H1 (cell line): ENCODE measurements at regions not wholly inside any gene's neighbourhood (a gene's known extent, or its start where the extent isn't known, plus 50 kb on each side); places are given as distances from the start of the nearest gene placed in this dataset.

Experiments
- ASH2L ChIP-seq: fragments of 200-600, 300-600 bp; sonication (generic); IDR thresholded peaks from one replicate; pipeline ENCODE4 v1.7.1; 2017; ENCODE audit warnings: low read length
- CHD2 ChIP-seq: IDR thresholded peaks from 2 replicates; pipeline ENCODE4 v1.6.1; 2012; ENCODE audit warnings: low read length, improper control_type of control experiment
- CTCF ChIP-seq, 3 experiments: IDR thresholded peaks; 1 replicate in 2 of 3; 2 replicates in 1 of 3; pipeline versions ENCODE4 v1.5.1 to v1.6.1; 2011; ENCODE audit warnings: low read length in 3 of 3, mild to moderate bottlenecking in 3 of 3, inconsistent platforms in 2 of 3, low read depth in 1 of 3, moderate library complexity in 1 of 3; ENCODE audit not compliant: insufficient read depth in 1 of 3; ENCODE audit errors: control extremely low read depth in 1 of 3
- E2F6 ChIP-seq: IDR thresholded peaks from 2 replicates; pipeline ENCODE4 v1.6.1; 2012; ENCODE audit warnings: inconsistent platforms
- EP300 ChIP-seq, 2 experiments: IDR thresholded peaks; 1 replicate in 1 of 2; 2 replicates in 1 of 2; pipeline ENCODE4 v1.6.1; 2011 to 2012; ENCODE audit warnings: low read depth in 2 of 2, low read length in 2 of 2, mild to moderate bottlenecking in 2 of 2, borderline replicate concordance in 1 of 2, inconsistent platforms in 1 of 2, moderate library complexity in 1 of 2
- EZH2 ChIP-seq: fragments of 200-600 bp; sonication (generic); IDR thresholded peaks from 2 replicates; pipeline ENCODE4 v1.7.1; 2012; ENCODE audit warnings: low read depth, mild to moderate bottlenecking, moderate library complexity, low read length, inconsistent platforms; ENCODE audit not compliant: severe bottlenecking
- HDAC6 ChIP-seq: IDR thresholded peaks from one replicate; pipeline ENCODE4 v1.7.1; 2012; ENCODE audit warnings: low read depth, mild to moderate bottlenecking, inconsistent platforms, low read length, moderate library complexity
- RFX5 ChIP-seq: IDR thresholded peaks from 2 replicates; pipeline ENCODE4 v1.6.1; 2011; ENCODE audit warnings: low read depth, low read length, improper control_type of control experiment, borderline replicate concordance
- TCF12 ChIP-seq: IDR thresholded peaks from 2 replicates; pipeline ENCODE4 v1.6.1; 2011; ENCODE audit warnings: low read depth, mild to moderate bottlenecking, low read length
- YY1 ChIP-seq: IDR thresholded peaks from 2 replicates; pipeline ENCODE4 v1.6.1; 2011; ENCODE audit warnings: low read depth, mild to moderate bottlenecking, low read length

- TF ChIP-seq ASH2L (no peak), EZH2 (no peak), RFX5 (no peak), CHD2 (no peak), YY1 (no peak), CTCF (IDR thresholded peaks at IDR 0.05; ENCODE audit: control extremely low read depth in 1 of 3, insufficient read depth in 1 of 3, low read depth in 1 of 3, low read length in 3 of 3) (no peak), E2F6 (no peak), TCF12 (no peak), HDAC6 (no peak), EP300 (IDR thresholded peaks at IDR 0.05; ENCODE audit: borderline replicate concordance in 1 of 2, low read depth in 2 of 2, low read length in 2 of 2) (no peak)
These were observed 368.1 kb downstream of the RPRM start for GRCh38 chr2:153110486-153110885.
